Lower leg skin (tissue), 4 donors: ENCODE measurements at regions not wholly inside any gene's neighbourhood (a gene's known extent, or its start where the extent isn't known, plus 50 kb on each side); places are given as distances from the start of the nearest gene placed in this dataset.

Experiments used
- DNase-seq, 2 donors: peaks; one replicate each; pipeline ENCODE4 v3.0.0-alpha.2; 2019; ENCODE audit warnings: low spot score in 2 of 2
- H3K4me3 ChIP-seq: fragments of 200-600 bp; sonication (generic); 2 replicates; pipeline ENCODE4 v1.5.1; 2017; ENCODE audit warnings: mild to moderate bottlenecking, low read depth; ENCODE audit not compliant: poor library complexity, severe bottlenecking
- POLR2A ChIP-seq, 2 donors: fragments of 450-650 bp; IDR thresholded peaks; one replicate each; pipeline ENCODE4 v1.6.1; 2016 to 2017; ENCODE audit warnings: antibody characterized with exemption in 2 of 2, mild to moderate bottlenecking in 1 of 2, moderate library complexity in 1 of 2
- WGBS, 2 donors: methylation state at CpG; one replicate each; pipeline ENCODE4 v1.1.5; 2018; 5-methylcytosine and 5-hydroxymethylcytosine counted together
- intact Hi-C: fragments of 100-400 bp; cut with DNase I; formaldehyde crosslinking; loops from one replicate; pipeline ENCODE4 v1.15.0; 2023; ENCODE audit warnings: low total_unique reads
- TF ChIP-seq, protein P1 (sequence below), 3 donors: fragments of 450-650 bp; IDR thresholded peaks; one replicate each; pipeline ENCODE4 v1.5.1; 2016; ENCODE audit warnings: antibody characterized with exemption in 3 of 3, mild to moderate bottlenecking in 3 of 3, moderate library complexity in 2 of 3

DNA sequence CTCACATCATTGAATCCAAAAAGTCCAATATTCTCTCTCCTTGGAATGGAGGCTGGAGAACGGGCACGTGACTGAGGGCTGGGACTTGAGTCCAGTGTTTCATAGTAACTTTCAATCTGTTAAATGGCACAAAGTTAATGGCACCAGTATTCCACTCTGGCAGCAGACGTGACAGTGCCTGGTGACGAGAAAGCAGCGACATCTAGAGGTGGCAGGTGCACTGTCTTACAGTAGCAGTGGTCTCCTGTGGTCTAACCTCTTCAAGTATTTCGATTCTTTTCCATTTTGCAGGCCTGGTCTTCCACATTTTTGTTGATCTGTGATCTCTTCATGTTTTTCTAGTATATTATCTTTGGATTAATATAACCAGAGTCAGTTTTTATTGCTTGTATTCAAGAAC, 107.1 kb downstream of the OXSM start:
- 74 to 78% methylated on average over 6 of the region's 6 CpGs for WGBS, 2 donors
- no peak for DNase-seq
- no peak overlapping the region for H3K4me3 ChIP-seq
- no peak for TF ChIP-seq POLR2A (IDR thresholded peaks at IDR 0.05)
- TF ChIP-seq, protein P1, sequence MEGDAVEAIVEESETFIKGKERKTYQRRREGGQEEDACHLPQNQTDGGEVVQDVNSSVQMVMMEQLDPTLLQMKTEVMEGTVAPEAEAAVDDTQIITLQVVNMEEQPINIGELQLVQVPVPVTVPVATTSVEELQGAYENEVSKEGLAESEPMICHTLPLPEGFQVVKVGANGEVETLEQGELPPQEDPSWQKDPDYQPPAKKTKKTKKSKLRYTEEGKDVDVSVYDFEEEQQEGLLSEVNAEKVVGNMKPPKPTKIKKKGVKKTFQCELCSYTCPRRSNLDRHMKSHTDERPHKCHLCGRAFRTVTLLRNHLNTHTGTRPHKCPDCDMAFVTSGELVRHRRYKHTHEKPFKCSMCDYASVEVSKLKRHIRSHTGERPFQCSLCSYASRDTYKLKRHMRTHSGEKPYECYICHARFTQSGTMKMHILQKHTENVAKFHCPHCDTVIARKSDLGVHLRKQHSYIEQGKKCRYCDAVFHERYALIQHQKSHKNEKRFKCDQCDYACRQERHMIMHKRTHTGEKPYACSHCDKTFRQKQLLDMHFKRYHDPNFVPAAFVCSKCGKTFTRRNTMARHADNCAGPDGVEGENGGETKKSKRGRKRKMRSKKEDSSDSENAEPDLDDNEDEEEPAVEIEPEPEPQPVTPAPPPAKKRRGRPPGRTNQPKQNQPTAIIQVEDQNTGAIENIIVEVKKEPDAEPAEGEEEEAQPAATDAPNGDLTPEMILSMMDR (IDR thresholded peaks at IDR 0.05), result no peak
- intact Hi-C loops, result no loop called here

DNA sequence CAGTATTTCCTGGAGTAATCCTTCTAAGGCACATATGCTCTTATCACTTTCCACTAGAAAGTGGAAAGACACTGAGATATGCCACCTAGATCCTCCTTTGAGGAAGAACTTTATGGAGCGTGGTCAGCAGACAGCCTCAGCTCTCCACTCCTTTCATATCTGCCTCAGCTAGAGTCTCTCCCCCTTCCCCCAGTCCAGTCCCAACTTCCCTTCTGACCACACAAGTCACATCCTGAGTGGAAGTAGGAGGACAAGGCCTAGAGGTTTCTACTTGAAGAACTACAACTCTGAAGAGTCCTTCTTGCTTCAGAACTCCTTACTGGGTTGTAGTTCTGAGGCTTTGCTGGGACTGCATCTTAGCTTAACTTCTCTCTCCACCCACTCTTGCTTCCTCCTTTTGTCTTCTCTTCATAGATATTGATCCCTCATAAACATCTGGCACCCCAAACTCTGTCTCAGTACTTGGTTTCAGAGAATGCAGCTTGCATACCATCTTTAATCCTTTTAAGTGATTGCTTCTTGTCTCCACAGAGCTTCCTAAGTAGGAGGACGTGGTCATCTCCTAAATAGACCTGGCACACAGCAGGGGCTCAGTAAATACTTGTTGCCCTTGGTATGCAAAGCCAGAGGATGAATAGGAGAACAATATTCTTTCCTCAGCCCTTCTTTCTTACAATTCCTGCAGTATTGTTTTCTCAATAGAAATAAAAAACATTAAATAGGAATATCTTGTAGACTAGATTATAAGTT, 109.6 kb downstream of the OXSM start:
- 79 to 82% methylated on average over 2 of the region's 2 CpGs for WGBS, 2 donors
- TF ChIP-seq POLR2A (IDR thresholded peaks at IDR 0.05), result no peak
- TF ChIP-seq, protein P1 (IDR thresholded peaks at IDR 0.05), result no peak
- intact Hi-C loops, result no loop called here
- no peak overlapping the region for H3K4me3 ChIP-seq
- DNase-seq, result no peak

DNA sequence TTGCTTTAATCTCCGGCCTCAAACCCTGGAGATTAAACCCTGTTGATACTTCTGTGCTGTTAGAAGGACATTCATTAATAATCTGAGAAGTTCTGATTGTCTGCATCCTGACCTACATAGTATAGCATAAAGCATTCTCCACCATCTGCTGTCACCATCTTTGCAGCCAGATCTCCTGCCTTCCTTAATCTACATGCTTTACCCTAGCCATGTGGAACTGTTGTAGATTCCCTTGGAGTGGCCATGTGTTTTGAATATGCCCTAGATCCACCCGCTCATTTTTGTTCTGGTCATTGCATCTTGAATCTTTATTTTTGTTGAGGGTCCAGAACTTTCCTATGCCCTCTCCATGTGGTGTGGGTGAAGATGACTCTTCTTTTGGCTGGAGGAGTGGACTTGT, 110.3 kb downstream of the OXSM start:
- DNase-seq, result no peak
- TF ChIP-seq POLR2A (IDR thresholded peaks at IDR 0.05), result no peak
- TF ChIP-seq, protein P1 (IDR thresholded peaks at IDR 0.05), result no peak
- H3K4me3 ChIP-seq, result no peak overlapping the region
- intact Hi-C loops, result no loop called here
- WGBS, 2 donors, result 90 to 93% methylated on average over 2 of the region's 2 CpGs

DNA sequence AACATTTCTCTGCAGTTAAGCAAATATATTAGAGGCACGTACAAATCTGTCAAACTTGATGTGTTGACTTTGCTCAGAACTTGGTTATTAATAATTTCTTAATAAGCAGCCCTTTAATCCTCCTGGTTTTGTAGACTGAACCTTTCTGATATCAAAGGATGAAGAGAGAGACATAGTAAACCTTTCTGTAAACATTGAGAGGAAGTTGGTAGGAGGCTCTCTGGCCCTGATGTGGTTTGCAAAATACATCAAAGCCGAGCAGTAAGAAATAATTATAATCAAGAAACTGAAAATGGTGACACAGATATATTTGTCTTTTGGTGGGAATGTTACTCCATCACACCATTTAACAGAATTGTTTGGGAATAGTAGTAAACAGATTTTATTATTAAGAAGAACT, 111.9 kb downstream of the OXSM start:
- intact Hi-C loops, result no loop called here

DNA sequence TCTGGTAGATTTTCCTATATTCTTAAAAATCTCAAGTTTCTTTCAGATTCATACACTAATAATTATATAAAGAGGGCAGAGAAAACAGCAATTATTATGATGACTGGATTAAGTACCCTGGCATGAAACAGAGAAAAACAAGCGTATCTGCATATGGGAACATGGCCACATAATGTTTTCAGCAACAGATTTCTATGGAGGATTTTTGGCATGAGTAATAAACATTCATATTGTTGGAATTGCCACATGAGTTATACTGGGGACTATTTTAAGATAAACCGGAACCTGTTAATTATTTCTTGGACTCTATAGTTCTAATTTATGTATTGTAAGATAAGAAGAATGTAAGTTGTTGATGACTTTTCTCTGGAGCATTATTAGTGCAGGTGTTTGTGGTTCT, 112.7 kb downstream of the OXSM start:
- no peak overlapping the region for H3K4me3 ChIP-seq
- WGBS, 2 donors, result 19 to 22% methylated on average over 2 of the region's 2 CpGs
- intact Hi-C loops, result no loop called here
- no peak for DNase-seq
- TF ChIP-seq, protein P1 (IDR thresholded peaks at IDR 0.05), result no peak
- TF ChIP-seq POLR2A (IDR thresholded peaks at IDR 0.05), result no peak

More for the DNA sequence above, 111.9 kb downstream of the OXSM start:
- TF ChIP-seq, protein P1 (IDR thresholded peaks at IDR 0.05), result no peak
- no peak for TF ChIP-seq POLR2A (IDR thresholded peaks at IDR 0.05)
- no peak overlapping the region for H3K4me3 ChIP-seq
- 61 to 63% methylated on average over 2 of the region's 2 CpGs for WGBS, 2 donors
- DNase-seq, result no peak
